IMR-90 (cell line): ENCODE measurements at regions not wholly inside any gene's neighbourhood (a gene's known extent, or its start where the extent isn't known, plus 50 kb on each side); places are given as distances from the start of the nearest gene placed in this dataset.

Source experiments
- CTCF ChIP-seq: conservative IDR thresholded peaks from 2 replicates; pipeline ENCODE4 v1.5.1; 2012; ENCODE audit warnings: mild to moderate bottlenecking, low read depth, low read length, improper control_type of control experiment
- FOS ChIP-seq: fragments of 150-350 bp; IDR thresholded peaks from 2 replicates; pipeline ENCODE4 v1.6.1; 2016; ENCODE audit warnings: low read depth, low read length
- MAFK ChIP-seq: IDR thresholded peaks from 2 replicates; pipeline ENCODE4 v1.6.1; 2012; ENCODE audit warnings: low read depth, low read length, improper control_type of control experiment
- POLR2A ChIP-seq: IDR thresholded peaks from 2 replicates; pipeline ENCODE4 v1.6.1; 2012; ENCODE audit warnings: mild to moderate bottlenecking, low read depth, low read length
- RCOR1 ChIP-seq: IDR thresholded peaks from 2 replicates; pipeline ENCODE4 v1.6.1; 2012; ENCODE audit warnings: mild to moderate bottlenecking, low read length, improper control_type of control experiment; ENCODE audit not compliant: insufficient replicate concordance
- RFX5 ChIP-seq: IDR thresholded peaks from 2 replicates; pipeline ENCODE4 v1.8.0; 2012; ENCODE audit warnings: low read depth, mild to moderate bottlenecking, low read length, moderate library complexity
- USF2 ChIP-seq: fragments of 150-350 bp; IDR thresholded peaks from 2 replicates; pipeline ENCODE4 v1.6.1; 2017; ENCODE audit warnings: mild to moderate bottlenecking, antibody characterized with exemption, low read length, low read depth

GRCh38 chr12:69173368-69173767, 66.0 kb upstream of the CPSF6 start:
- TF ChIP-seq FOS (no peak), MAFK (no peak), POLR2A (no peak), USF2 (no peak), CTCF (no peak), RCOR1 (no peak), RFX5 (no peak)
